PFSK-1 (cell line): ENCODE measurements at regions not wholly inside any gene's neighbourhood (a gene's known extent, or its start where the extent isn't known, plus 50 kb on each side); places are given as distances from the start of the nearest gene placed in this dataset.

Experiments used
- FOXP2 ChIP-seq: optimal IDR thresholded peaks from 2 replicates; pipeline ENCODE3; 2011; ENCODE audit warnings: borderline replicate concordance, control low read depth, inconsistent platforms; ENCODE audit not compliant: insufficient read depth; ENCODE audit errors: extremely low read length, extremely low read depth
- POLR2AphosphoS5 ChIP-seq: IDR thresholded peaks from 2 replicates; pipeline ENCODE4 v1.6.1; 2012; ENCODE audit warnings: low read depth, mild to moderate bottlenecking, control low read depth, low read length, moderate library complexity
- REST ChIP-seq, 2 experiments: IDR thresholded peaks; 2 replicates each; pipeline versions ENCODE4 v1.6.1 to v1.8.0; 2011 to 2012; ENCODE audit warnings: low read depth in 2 of 2, low read length in 2 of 2, control low read depth in 1 of 2, inconsistent platforms in 1 of 2, mild to moderate bottlenecking in 1 of 2, moderate library complexity in 1 of 2; ENCODE audit not compliant: insufficient read depth in 1 of 2
- SIN3A ChIP-seq: IDR thresholded peaks from 2 replicates; pipeline ENCODE4 v1.6.1; 2012; ENCODE audit warnings: mild to moderate bottlenecking, low read length, moderate library complexity, borderline replicate concordance; ENCODE audit not compliant: insufficient read depth
- TAF1 ChIP-seq: IDR thresholded peaks from 2 replicates; pipeline ENCODE4 v1.6.1; 2012; ENCODE audit warnings: low read length, control low read depth, borderline replicate concordance; ENCODE audit not compliant: insufficient read depth

DNA sequence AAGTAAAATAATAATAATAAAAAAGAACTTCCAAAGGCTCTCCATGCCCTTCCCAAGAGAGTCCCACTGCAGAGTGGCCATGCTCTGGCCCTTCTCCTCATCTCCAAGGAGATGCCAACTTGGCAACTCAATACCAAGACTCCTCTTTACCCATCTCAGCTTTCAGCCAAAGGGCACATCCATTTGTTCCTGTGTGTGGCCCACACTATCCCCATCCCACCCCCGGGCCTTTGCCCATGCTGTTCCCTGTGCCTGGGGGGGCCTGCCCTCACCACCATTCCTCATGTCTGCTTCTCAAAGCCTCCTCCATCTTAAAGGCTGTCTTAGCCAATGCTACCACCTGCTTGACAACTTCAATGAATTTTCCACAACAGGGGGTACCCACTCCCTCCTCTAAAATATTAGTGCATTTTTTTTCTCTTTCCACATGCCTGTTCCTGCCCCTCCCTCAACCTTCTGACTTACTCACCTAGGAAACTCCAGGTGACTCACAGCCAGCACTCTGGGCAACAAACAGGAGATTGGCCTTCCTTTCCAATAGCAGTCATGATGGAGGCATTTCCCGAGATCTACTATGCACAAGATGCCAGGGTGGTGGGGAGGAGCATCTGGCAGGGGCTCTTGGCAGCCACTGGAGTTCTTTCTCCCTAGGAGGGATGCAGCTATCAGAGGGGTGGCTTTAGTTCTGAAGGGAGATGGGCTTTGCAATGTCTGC, 109.4 kb upstream of the SMAD3 start:
- TF ChIP-seq TAF1 (no peak), POLR2AphosphoS5 (no peak), SIN3A (no peak), FOXP2 (no peak), REST (IDR thresholded peaks at IDR 0.05; ENCODE audit: insufficient read depth in 1 of 2, low read depth in 2 of 2, low read length in 2 of 2) (no peak)

- no peak for TF ChIP-seq REST (IDR thresholded peaks at IDR 0.05; ENCODE audit: insufficient read depth in 1 of 2, low read depth in 2 of 2, low read length in 2 of 2)
- no peak for TF ChIP-seq TAF1
- no peak for TF ChIP-seq SIN3A
- no peak for TF ChIP-seq POLR2AphosphoS5
- TF ChIP-seq FOXP2 = no peak
Observed at GRCh38 chr15:66956672-66957430, 108.6 kb upstream of the SMAD3 start.

- TF ChIP-seq POLR2AphosphoS5 (no peak), TAF1 (no peak), SIN3A (no peak), REST (IDR thresholded peaks at IDR 0.05; ENCODE audit: insufficient read depth in 1 of 2, low read depth in 2 of 2, low read length in 2 of 2) (no peak), FOXP2 (no peak)
Observed at GRCh38 chr15:66957431-66957720, 108.0 kb upstream of the SMAD3 start.

GRCh38 chr15:66959066-66959465, 106.3 kb upstream of the SMAD3 start:
- TF ChIP-seq FOXP2 (no peak), TAF1 (no peak), SIN3A (no peak), POLR2AphosphoS5 (no peak), REST (IDR thresholded peaks at IDR 0.05; ENCODE audit: insufficient read depth in 1 of 2, low read depth in 2 of 2, low read length in 2 of 2) (no peak)

DNA sequence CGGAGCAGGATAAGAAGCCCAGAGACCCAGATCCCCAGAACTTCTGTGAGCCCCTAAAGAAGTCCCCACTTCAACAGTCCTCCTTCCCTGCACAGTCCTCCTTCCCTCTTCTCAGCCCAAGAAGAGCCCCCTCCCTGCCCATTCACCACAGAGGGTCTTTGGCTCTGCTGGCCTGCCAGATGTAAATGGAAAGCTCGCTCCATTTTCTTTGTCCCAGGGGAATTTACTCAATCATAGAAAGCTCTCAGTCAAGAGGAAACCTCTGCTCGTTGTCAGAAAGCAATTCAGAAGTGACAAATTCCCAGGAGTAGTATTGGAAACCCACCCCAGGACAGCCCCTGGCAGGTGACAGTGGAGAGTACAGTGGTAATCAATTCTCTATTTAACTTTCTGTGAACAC, 105.5 kb upstream of the SMAD3 start:
- TF ChIP-seq TAF1 = no peak
- TF ChIP-seq SIN3A = no peak
- TF ChIP-seq FOXP2 = no peak
- no peak for TF ChIP-seq POLR2AphosphoS5
- no peak for TF ChIP-seq REST (IDR thresholded peaks at IDR 0.05; ENCODE audit: insufficient read depth in 1 of 2, low read depth in 2 of 2, low read length in 2 of 2)
